ENCODE measurements at regions not wholly inside any gene's neighbourhood (a gene's known extent, or its start where the extent isn't known, plus 50 kb on each side); places are given as distances from the start of the nearest gene placed in this dataset.
"Not testable (repeated sequence)": the region's sequence is repeated elsewhere in the genome, so short reads cannot be mapped to it uniquely, and the experiment has no call there.

DNA sequence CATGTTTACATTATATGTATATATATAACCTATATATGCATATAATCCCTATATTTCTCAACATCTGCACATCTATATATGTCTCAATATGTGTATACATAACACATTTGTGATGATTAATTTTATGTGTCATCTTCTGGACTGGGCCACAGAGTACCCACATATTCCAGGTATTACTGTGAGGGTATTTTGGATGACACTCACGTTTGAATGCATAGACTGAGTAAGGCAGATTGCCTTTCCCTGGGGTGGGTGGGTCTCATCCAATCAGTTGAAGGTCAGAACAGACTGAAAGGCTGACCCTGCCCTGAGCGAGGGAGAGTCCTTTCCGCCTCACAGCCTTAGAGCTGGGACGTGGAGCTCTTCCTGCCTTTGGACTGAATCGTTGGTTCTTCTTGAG lies 295.2 kb upstream of the PFKP start:
- H2BK12ac ChIP-seq (ENCODE audit: insufficient read length, low read depth, low read length): no peak overlapping the region
- H2BK120ac ChIP-seq (ENCODE audit: low read depth, low read length, poor library complexity, severe bottlenecking): no peak overlapping the region
- H4K8ac ChIP-seq (replicated peaks; ENCODE audit: insufficient read length, low read depth, low read length): no peak overlapping the region
- H3K36me3 Mint-ChIP-seq (ENCODE audit: insufficient read depth in 1 of 3, low read depth in 3 of 3): no peaks in the 10 kb centered on the region
- H2AFZ ChIP-seq (ENCODE audit: low read length): no peak overlapping the region
- H3K23me2 ChIP-seq (ENCODE audit: insufficient read length, low read depth, low read length, poor library complexity, severe bottlenecking): no peaks in the 10 kb centered on the region
- H3K4me2 ChIP-seq (ENCODE audit: insufficient read depth, insufficient read length, low read length): no peak overlapping the region
- no peak overlapping the region for H3K56ac ChIP-seq (ENCODE audit: insufficient read length, low read depth, low read length)
- no peak for DNase-seq
- TF ChIP-seq, protein P1, sequence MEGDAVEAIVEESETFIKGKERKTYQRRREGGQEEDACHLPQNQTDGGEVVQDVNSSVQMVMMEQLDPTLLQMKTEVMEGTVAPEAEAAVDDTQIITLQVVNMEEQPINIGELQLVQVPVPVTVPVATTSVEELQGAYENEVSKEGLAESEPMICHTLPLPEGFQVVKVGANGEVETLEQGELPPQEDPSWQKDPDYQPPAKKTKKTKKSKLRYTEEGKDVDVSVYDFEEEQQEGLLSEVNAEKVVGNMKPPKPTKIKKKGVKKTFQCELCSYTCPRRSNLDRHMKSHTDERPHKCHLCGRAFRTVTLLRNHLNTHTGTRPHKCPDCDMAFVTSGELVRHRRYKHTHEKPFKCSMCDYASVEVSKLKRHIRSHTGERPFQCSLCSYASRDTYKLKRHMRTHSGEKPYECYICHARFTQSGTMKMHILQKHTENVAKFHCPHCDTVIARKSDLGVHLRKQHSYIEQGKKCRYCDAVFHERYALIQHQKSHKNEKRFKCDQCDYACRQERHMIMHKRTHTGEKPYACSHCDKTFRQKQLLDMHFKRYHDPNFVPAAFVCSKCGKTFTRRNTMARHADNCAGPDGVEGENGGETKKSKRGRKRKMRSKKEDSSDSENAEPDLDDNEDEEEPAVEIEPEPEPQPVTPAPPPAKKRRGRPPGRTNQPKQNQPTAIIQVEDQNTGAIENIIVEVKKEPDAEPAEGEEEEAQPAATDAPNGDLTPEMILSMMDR (conservative IDR thresholded peaks at IDR 0.05): no peak
- no peaks in the 10 kb centered on the region for H3K79me1 ChIP-seq (ENCODE audit: insufficient read depth, low read depth, low read length, poor library complexity, severe bottlenecking)
- no peak overlapping the region for H3K9ac ChIP-seq (ENCODE audit: extremely low read depth, insufficient read length, low read length)
- H4K91ac ChIP-seq (ENCODE audit: insufficient read length, low read depth, low read length): no peak overlapping the region
- no peak overlapping the region for H3K14ac ChIP-seq (ENCODE audit: insufficient read depth, low read length)
- no peaks in the 10 kb centered on the region for H3K9me3 ChIP-seq (ENCODE audit: control insufficient read depth, low read depth, low read length)
- H3K79me2 ChIP-seq (ENCODE audit: insufficient read depth, low read length): no peaks in the 10 kb centered on the region
- no peak overlapping the region for H3K4ac ChIP-seq (ENCODE audit: low read depth, low read length)
- no peak overlapping the region for H3T11ph ChIP-seq (ENCODE audit: low read length)
- no peak overlapping the region for H2BK20ac ChIP-seq (ENCODE audit: low read depth, low read length, poor library complexity, severe bottlenecking)
- H3K27me3 ChIP-seq (ENCODE audit: insufficient read depth, low read length): no peaks in the 10 kb centered on the region
- H3K23ac ChIP-seq (ENCODE audit: insufficient read length, low read depth, low read length): no peak overlapping the region
- no peak overlapping the region for H3K18ac ChIP-seq (ENCODE audit: insufficient read length, low read depth, low read length)
- H3K27ac Mint-ChIP-seq: no peak overlapping the region
- no peak overlapping the region for H2BK15ac ChIP-seq (ENCODE audit: low read depth, low read length)
- no peak overlapping the region for H4K5ac ChIP-seq (ENCODE audit: insufficient read length, low read depth, low read length)
- H3K27me3 Mint-ChIP-seq (ENCODE audit: low read depth): peaks cover 3% of the 10 kb centered on the region
- H3K27ac ChIP-seq (ENCODE audit: insufficient read length, low read depth, low read length): no peak overlapping the region
- WGBS (ENCODE audit: extremely low coverage, insufficient read length, low lambda C conversion rate): no CpG with 5 or more reads among the region's 5 CpGs
- H3K4me1 Mint-ChIP-seq: no peaks in the 10 kb centered on the region; a peak in 1 of 4 replicates
- H3K4me1 ChIP-seq (ENCODE audit: insufficient read depth, low read length): no peaks in the 10 kb centered on the region
- peaks cover 3 to 4% of the 10 kb centered on the region in 2 experiments; a peak in 2 of 5 replicates for H3K9me3 Mint-ChIP-seq
- H3K4me3 Mint-ChIP-seq: no peak overlapping the region
- H4K20me1 ChIP-seq (ENCODE audit: control insufficient read depth, insufficient read depth, insufficient read length): no peaks in the 10 kb centered on the region
- H2AK5ac ChIP-seq (ENCODE audit: insufficient read length, low read length): no peak overlapping the region
- H2BK5ac ChIP-seq (ENCODE audit: insufficient read length, low read length): no peak overlapping the region

DNA sequence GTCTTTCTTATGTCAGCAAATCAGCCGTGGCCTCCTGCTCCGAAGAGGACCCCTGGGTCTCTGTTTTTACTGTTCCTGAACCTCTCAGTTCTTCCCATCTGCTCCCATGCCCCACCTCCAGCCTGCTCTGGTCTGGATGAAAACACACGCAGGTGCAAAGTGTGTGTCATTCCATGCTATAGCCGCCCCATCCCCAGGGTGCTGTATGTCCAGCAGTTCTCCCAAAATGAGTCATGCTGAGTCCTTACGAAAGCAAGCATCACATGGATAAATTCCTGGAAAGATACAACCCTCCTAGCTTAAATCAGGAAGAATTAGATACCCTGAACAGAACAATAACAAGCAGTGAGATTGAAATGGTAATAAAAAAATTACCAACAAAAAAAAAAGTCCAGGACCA lies 300.1 kb upstream of the PFKP start:
- not testable (repeated sequence) for H3K79me1 ChIP-seq (ENCODE audit: insufficient read depth, low read depth, low read length, poor library complexity, severe bottlenecking); H2BK12ac ChIP-seq (ENCODE audit: insufficient read length, low read depth, low read length); H3K4me1 Mint-ChIP-seq; H3K27ac ChIP-seq (ENCODE audit: insufficient read length, low read depth, low read length); H3K56ac ChIP-seq (ENCODE audit: insufficient read length, low read depth, low read length); H4K20me1 ChIP-seq (ENCODE audit: control insufficient read depth, insufficient read depth, insufficient read length); H3K79me2 ChIP-seq (ENCODE audit: insufficient read depth, low read length); H3K9ac ChIP-seq (ENCODE audit: extremely low read depth, insufficient read length, low read length); H2AFZ ChIP-seq (ENCODE audit: low read length); H3K36me3 Mint-ChIP-seq (ENCODE audit: insufficient read depth in 1 of 3, low read depth in 3 of 3); H4K8ac ChIP-seq (replicated peaks; ENCODE audit: insufficient read length, low read depth, low read length); H3K4me3 Mint-ChIP-seq; H2BK5ac ChIP-seq (ENCODE audit: insufficient read length, low read length); H3K4ac ChIP-seq (ENCODE audit: low read depth, low read length); H3K23me2 ChIP-seq (ENCODE audit: insufficient read length, low read depth, low read length, poor library complexity, severe bottlenecking); H3K4me1 ChIP-seq (ENCODE audit: insufficient read depth, low read length); H2BK20ac ChIP-seq (ENCODE audit: low read depth, low read length, poor library complexity, severe bottlenecking); H3T11ph ChIP-seq (ENCODE audit: low read length); H3K27me3 ChIP-seq (ENCODE audit: insufficient read depth, low read length); H2BK15ac ChIP-seq (ENCODE audit: low read depth, low read length); H3K9me3 Mint-ChIP-seq; H4K5ac ChIP-seq (ENCODE audit: insufficient read length, low read depth, low read length); H3K14ac ChIP-seq (ENCODE audit: insufficient read depth, low read length); H3K9me3 ChIP-seq (ENCODE audit: control insufficient read depth, low read depth, low read length); H3K18ac ChIP-seq (ENCODE audit: insufficient read length, low read depth, low read length); H2BK120ac ChIP-seq (ENCODE audit: low read depth, low read length, poor library complexity, severe bottlenecking); H3K23ac ChIP-seq (ENCODE audit: insufficient read length, low read depth, low read length); H2AK5ac ChIP-seq (ENCODE audit: insufficient read length, low read length); DNase-seq; H3K4me2 ChIP-seq (ENCODE audit: insufficient read depth, insufficient read length, low read length); H4K91ac ChIP-seq (ENCODE audit: insufficient read length, low read depth, low read length); H3K27me3 Mint-ChIP-seq (ENCODE audit: low read depth)
- H3K27ac Mint-ChIP-seq: 0 out of 7 replicates have a peak overlapping the region, but pooled peaks of 1 of the 3 experiments have one; percentile 17
- no CpG with 5 or more reads among the region's 5 CpGs for WGBS (ENCODE audit: extremely low coverage, insufficient read length, low lambda C conversion rate)
